Hippocampal formation (tissue), 2 donors: ENCODE measurements at regions not wholly inside any gene's neighbourhood (a gene's known extent, or its start where the extent isn't known, plus 50 kb on each side); places are given as distances from the start of the nearest gene placed in this dataset.

ENCODE experiments used
- DNase-seq, 2 donors: peaks; one replicate each; lab custom pipeline; 2025; lab: John Stamatoyannopoulos, UW

GRCh38 chr6:37556881-37557644 lies 57.4 kb upstream of the CCDC167 start:
- DNase-seq = no peak

- DNase-seq = no peak
Measured at GRCh38 chr6:37555040-37555781, 55.5 kb upstream of the CCDC167 start.

- no peak for DNase-seq
Measured at GRCh38 chr6:37554480-37554819, 54.8 kb upstream of the CCDC167 start.

- DNase-seq = no peak
Measured at GRCh38 chr6:37552267-37552666, 52.6 kb upstream of the CCDC167 start.

GRCh38 chr6:37551867-37552266 lies 52.2 kb upstream of the CCDC167 start:
- DNase-seq = no peak

- no peak for DNase-seq
Measured at GRCh38 chr6:37551446-37551845, 51.8 kb upstream of the CCDC167 start.

GRCh38 chr6:37551002-37551401 lies 51.3 kb upstream of the CCDC167 start:
- DNase-seq = no peak

- DNase-seq = no peak
Measured at GRCh38 chr6:37550191-37550831, 50.6 kb upstream of the CCDC167 start.

- no peak for DNase-seq
Measured at GRCh38 chr6:37549558-37549957, 49.9 kb upstream of the CCDC167 start.
